GM12865 (cell line): ENCODE measurements at regions not wholly inside any gene's neighbourhood (a gene's known extent, or its start where the extent isn't known, plus 50 kb on each side); places are given as distances from the start of the nearest gene placed in this dataset.

Source experiments
- DNase-seq: peaks from one replicate; pipeline ENCODE4 v3.0.0; 2010; ENCODE audit warnings: low read depth
- H3K4me3 ChIP-seq: 2 replicates; pipeline ENCODE4 v1.5.1; 2011; ENCODE audit warnings: mild to moderate bottlenecking, low read depth, low read length, control low read depth
- CTCF ChIP-seq: IDR thresholded peaks from 2 replicates; pipeline ENCODE4 v1.5.1; 2011; ENCODE audit warnings: low read length, control low read depth, low read depth, inconsistent platforms; ENCODE audit not compliant: insufficient read depth; ENCODE audit errors: missing control alignments

GRCh38 chr14:61218767-61219166, 62.4 kb downstream of the TMEM30B start:
- no peak overlapping the region for H3K4me3 ChIP-seq
- TF ChIP-seq CTCF = no peak
- no peak for DNase-seq

- no peak for DNase-seq
- TF ChIP-seq CTCF = no peak
- no peak overlapping the region for H3K4me3 ChIP-seq
These were observed 63.0 kb downstream of the TMEM30B start for GRCh38 chr14:61218157-61218556.

GRCh38 chr14:61217516-61217915, 63.6 kb downstream of the TMEM30B start:
- no peak overlapping the region for H3K4me3 ChIP-seq
- TF ChIP-seq CTCF = no peak
- no peak for DNase-seq

GRCh38 chr14:61215222-61216020, 65.7 kb downstream of the TMEM30B start:
- no peak overlapping the region for H3K4me3 ChIP-seq
- DNase-seq = no peak
- TF ChIP-seq CTCF = no peak

GRCh38 chr14:61213920-61214319, 67.2 kb downstream of the TMEM30B start:
- no peak for TF ChIP-seq CTCF
- DNase-seq = no peak
- no peak overlapping the region for H3K4me3 ChIP-seq

GRCh38 chr14:61213191-61213621, 67.9 kb downstream of the TMEM30B start:
- no peak for TF ChIP-seq CTCF
- DNase-seq = no peak
- no peak overlapping the region for H3K4me3 ChIP-seq

- no peak for TF ChIP-seq CTCF
- no peak overlapping the region for H3K4me3 ChIP-seq
These were observed 68.6 kb downstream of the TMEM30B start for GRCh38 chr14:61212546-61212945.

More at GRCh38 chr14:61212546-61212945, 68.6 kb downstream of the TMEM30B start:
- no peak for DNase-seq
